Osteoblast (primary cell): ENCODE measurements at regions not wholly inside any gene's neighbourhood (a gene's known extent, or its start where the extent isn't known, plus 50 kb on each side); places are given as distances from the start of the nearest gene placed in this dataset.
"Not testable (repeated sequence)": the region's sequence is repeated elsewhere in the genome, so short reads cannot be mapped to it uniquely, and the experiment has no call there.

Experiments used
- DNase-seq: peaks from one replicate; pipeline ENCODE4 v3.0.0; 2011; ENCODE audit warnings: low spot score, mixed read lengths; ENCODE audit not compliant: insufficient read length; ENCODE audit errors: missing footprints
- H2AFZ ChIP-seq: 2 replicates; pipeline ENCODE4 v1.6.0; 2011; ENCODE audit warnings: mild to moderate bottlenecking, low read length
- H3K27ac ChIP-seq: 2 replicates; pipeline ENCODE4 v1.5.1; 2011; ENCODE audit warnings: mild to moderate bottlenecking, low read depth, low read length, moderate library complexity
- H3K27me3 ChIP-seq: 2 replicates; pipeline ENCODE4 v1.6.0; 2012; ENCODE audit warnings: mild to moderate bottlenecking, control low read depth, inconsistent platforms, low read length, moderate library complexity; ENCODE audit not compliant: insufficient read depth
- H3K36me3 ChIP-seq: 2 replicates; pipeline ENCODE4 v1.5.1; 2011; ENCODE audit warnings: mild to moderate bottlenecking, low read length, control low read depth, moderate library complexity; ENCODE audit not compliant: insufficient read depth
- H3K4me1 ChIP-seq: 2 replicates; pipeline ENCODE4 v1.5.1; 2011; ENCODE audit warnings: mild to moderate bottlenecking, low read length, control low read depth, moderate library complexity; ENCODE audit not compliant: insufficient read depth
- H3K4me2 ChIP-seq: 2 replicates; pipeline ENCODE4 v1.6.0; 2011; ENCODE audit warnings: mild to moderate bottlenecking, low read length; ENCODE audit not compliant: insufficient read depth
- H3K4me3 ChIP-seq: fragments of 200-600 bp; sonication (generic); 3 replicates; pipeline ENCODE4 v1.5.1; 2012; ENCODE audit warnings: mild to moderate bottlenecking, low read length, inconsistent platforms; ENCODE audit not compliant: insufficient read depth
- H3K79me2 ChIP-seq: 2 replicates; pipeline ENCODE4 v1.6.0; 2012; ENCODE audit warnings: mild to moderate bottlenecking, low read length, control low read depth, inconsistent platforms; ENCODE audit not compliant: insufficient read depth
- H3K9me3 ChIP-seq: 2 replicates; pipeline ENCODE4 v1.5.1; 2011; ENCODE audit warnings: low read depth, low read length, control low read depth
- H4K20me1 ChIP-seq: 2 replicates; pipeline ENCODE4 v1.6.0; 2012; ENCODE audit warnings: mild to moderate bottlenecking, low read length, control low read depth; ENCODE audit not compliant: insufficient read depth
- CTCF ChIP-seq: IDR thresholded peaks from 2 replicates; pipeline ENCODE4 v1.5.1; 2011; ENCODE audit warnings: mild to moderate bottlenecking, low read depth, low read length, moderate library complexity; ENCODE audit errors: extremely low read depth

GRCh38 chr14:51367600-51367931 is 127.5 kb downstream of the TMX1 start:
- no peak for TF ChIP-seq CTCF
- Histone ChIP-seq H3K27me3 (no peaks in the 10 kb centered on the region), H3K9me3 (no peaks in the 10 kb centered on the region), H3K4me3 (no peak overlapping the region), H2AFZ (no peak overlapping the region), H4K20me1 (no peaks in the 10 kb centered on the region), H3K79me2 (no peaks in the 10 kb centered on the region), H3K4me1 (peaks cover 43% of the 10 kb centered on the region), H3K4me2 (peak overlapping the region; percentile 76), H3K36me3 (no peaks in the 10 kb centered on the region), H3K27ac (peak overlapping the region; percentile 89)
- peak; percentile 78 for DNase-seq

- peaks cover 43% of the 10 kb centered on the region for H3K4me1 ChIP-seq
- no peaks in the 10 kb centered on the region for H3K27me3 ChIP-seq
- peak overlapping the region; percentile 76 for H3K4me2 ChIP-seq
- no peaks in the 10 kb centered on the region for H4K20me1 ChIP-seq
- H3K9me3 ChIP-seq: no peaks in the 10 kb centered on the region
- H3K36me3 ChIP-seq: no peaks in the 10 kb centered on the region
- no peak for TF ChIP-seq CTCF
- peak; percentile 87 for DNase-seq
- H2AFZ ChIP-seq: peak overlapping the region; percentile 43
- H3K4me3 ChIP-seq: peak overlapping the region; percentile 41
- H3K27ac ChIP-seq: peak overlapping the region; percentile 89
- H3K79me2 ChIP-seq: no peaks in the 10 kb centered on the region
Measured at GRCh38 chr14:51368721-51369163, 128.7 kb downstream of the TMX1 start.

GRCh38 chr14:51369814-51370213 is 129.8 kb downstream of the TMX1 start:
- no peaks in the 10 kb centered on the region for H3K36me3 ChIP-seq
- H4K20me1 ChIP-seq: no peaks in the 10 kb centered on the region
- TF ChIP-seq CTCF: peak; percentile 19
- no peaks in the 10 kb centered on the region for H3K27me3 ChIP-seq
- H3K4me1 ChIP-seq: peaks cover 43% of the 10 kb centered on the region
- H2AFZ ChIP-seq: no peak overlapping the region
- H3K9me3 ChIP-seq: no peaks in the 10 kb centered on the region
- no peaks in the 10 kb centered on the region for H3K79me2 ChIP-seq
- H3K4me3 ChIP-seq: no peak overlapping the region
- DNase-seq: no peak
- H3K4me2 ChIP-seq: no peak overlapping the region
- H3K27ac ChIP-seq: peak overlapping the region; percentile 89

- Histone ChIP-seq H2AFZ (no peak overlapping the region), H3K27me3 (no peaks in the 10 kb centered on the region), H3K4me1 (peaks cover 43% of the 10 kb centered on the region), H3K79me2 (no peaks in the 10 kb centered on the region), H3K4me3 (no peak overlapping the region), H3K27ac (peak overlapping the region; percentile 46), H3K9me3 (no peaks in the 10 kb centered on the region), H3K36me3 (no peaks in the 10 kb centered on the region), H3K4me2 (peak overlapping the region; percentile 17), H4K20me1 (no peaks in the 10 kb centered on the region)
- no peak for TF ChIP-seq CTCF
- DNase-seq: no peak
Measured at GRCh38 chr14:51370758-51371386, 130.8 kb downstream of the TMX1 start.

- H4K20me1 ChIP-seq, H3K27ac ChIP-seq, H2AFZ ChIP-seq, H3K4me1 ChIP-seq, H3K36me3 ChIP-seq, H3K4me2 ChIP-seq, H3K4me3 ChIP-seq, H3K27me3 ChIP-seq, H3K9me3 ChIP-seq, DNase-seq, H3K79me2 ChIP-seq: not testable (repeated sequence)
Measured at GRCh38 chr14:51377186-51377585, 137.1 kb downstream of the TMX1 start.
